ENCODE measurements at regions not wholly inside any gene's neighbourhood (a gene's known extent, or its start where the extent isn't known, plus 50 kb on each side); places are given as distances from the start of the nearest gene placed in this dataset.

- DNase-seq (no peak), ATAC-seq (ENCODE audit: low read depth) (no peak)
- no peaks in the 10 kb centered on the region for H3K27me3 ChIP-seq (replicated peaks in 1 of 4; ENCODE audit: control extremely low read depth in 1 of 4, control insufficient read depth in 3 of 4, insufficient read depth in 4 of 4, low read length in 3 of 4)
- no peak overlapping the region for H3K27ac ChIP-seq (ENCODE audit: low read length in 2 of 2)
- H4K20me1 ChIP-seq (ENCODE audit: control insufficient read depth, insufficient read depth, low read length, poor library complexity, severe bottlenecking) = no peaks in the 10 kb centered on the region
- no peak overlapping the region for H3K9ac ChIP-seq (ENCODE audit: low read length)
- H3K4me3 Mint-ChIP-seq = no peak overlapping the region
- peaks cover 0 to 3% (median 0%) of the 10 kb centered on the region in 3 donors for H3K9me3 ChIP-seq (ENCODE audit: control extremely low read depth in 1 of 3, control insufficient read depth in 2 of 3, insufficient read depth in 1 of 3, low read length in 2 of 3)
- CTCF ChIA-PET = no interaction called here
- intact Hi-C loops (cut with micrococcal nuclease) = no loop called here
- no peak overlapping the region for H3K4me3 ChIP-seq (ENCODE audit: control extremely low read depth in 1 of 5, extremely low read depth in 1 of 5, insufficient read depth in 1 of 5, low read depth in 2 of 5, low read length in 4 of 5)
- no peak overlapping the region for H3K4me2 ChIP-seq (replicated peaks; ENCODE audit: low read depth, low read length, poor library complexity, severe bottlenecking)
- no peak overlapping the region for H2AFZ ChIP-seq (ENCODE audit: insufficient read depth, low read depth, low read length, poor library complexity, severe bottlenecking)
- H3K9me3 Mint-ChIP-seq (ENCODE audit: insufficient read depth) = no peaks in the 10 kb centered on the region
- H3K27me3 Mint-ChIP-seq = no peaks in the 10 kb centered on the region
- no peak for TF ChIP-seq CTCF (IDR thresholded peaks at IDR 0.05)
- no peak for TF ChIP-seq EZH2 (IDR thresholded peaks at IDR 0.05; ENCODE audit: borderline replicate concordance, insufficient read depth, low read depth, low read length, poor library complexity, severe bottlenecking)
- H3K79me2 ChIP-seq (ENCODE audit: control insufficient read depth, insufficient read depth, low read length) = no peaks in the 10 kb centered on the region
- no peaks in the 10 kb centered on the region for H3K4me1 Mint-ChIP-seq
- no CpG with 5 or more reads among the region's 1 CpG for WGBS (ENCODE audit: insufficient coverage)
- no peaks in the 10 kb centered on the region for H3K4me1 ChIP-seq (ENCODE audit: control insufficient read depth in 2 of 2, insufficient read depth in 2 of 2, low read length in 2 of 2)
- no peak overlapping the region for H3K27ac Mint-ChIP-seq
- H3K36me3 ChIP-seq (replicated peaks in 1 of 2; ENCODE audit: control extremely low read depth in 1 of 2, control insufficient read depth in 1 of 2, extremely low read depth in 1 of 2, insufficient read depth in 2 of 2, low read length in 1 of 2) = no peaks in the 10 kb centered on the region
- POLR2A ChIA-PET = no interaction called here
These were observed 725.4 kb upstream of the INTU start for GRCh38 chr4:126907389-126907788.

DNA sequence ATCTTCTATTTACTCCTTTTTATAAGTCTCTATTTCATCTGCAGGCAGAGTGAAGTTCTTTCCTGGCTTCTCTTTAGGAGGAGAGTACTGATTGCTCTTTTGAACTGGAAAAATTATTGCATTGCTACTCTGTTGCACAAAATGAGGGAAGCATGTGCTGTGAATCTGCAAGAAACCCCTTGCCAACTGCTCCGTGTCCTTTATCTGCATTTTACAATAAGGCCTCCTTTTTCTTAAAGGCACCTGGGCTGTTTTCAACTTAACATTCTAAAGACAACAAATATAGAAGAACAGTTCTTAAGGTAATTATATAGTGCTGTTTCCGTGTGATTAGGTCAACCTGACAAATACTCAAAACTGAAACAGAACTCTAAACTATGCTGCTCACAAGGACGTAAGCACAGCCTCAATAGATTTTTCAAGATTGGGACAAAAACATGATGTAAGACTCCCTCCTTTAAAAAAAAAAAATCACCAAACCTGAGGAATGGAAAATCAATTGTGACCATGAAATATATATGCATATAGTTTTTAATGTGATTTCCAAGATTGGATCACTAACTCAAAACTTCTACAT lies 716.6 kb upstream of the INTU start:
- no CpG with 5 or more reads among the region's 3 CpGs for WGBS (ENCODE audit: insufficient coverage)
- Histone ChIP-seq H3K9ac (ENCODE audit: low read length) (no peak overlapping the region), H3K9me3 (ENCODE audit: control extremely low read depth in 1 of 3, control insufficient read depth in 2 of 3, insufficient read depth in 1 of 3, low read length in 2 of 3) (peaks cover 0 to 1% (median 0%) of the 10 kb centered on the region in 3 donors), H3K27me3 (replicated peaks in 1 of 4; ENCODE audit: control extremely low read depth in 1 of 4, control insufficient read depth in 3 of 4, insufficient read depth in 4 of 4, low read length in 3 of 4) (no peaks in the 10 kb centered on the region), H3K4me2 (replicated peaks; ENCODE audit: low read depth, low read length, poor library complexity, severe bottlenecking) (no peak overlapping the region), H4K20me1 (ENCODE audit: control insufficient read depth, insufficient read depth, low read length, poor library complexity, severe bottlenecking) (no peaks in the 10 kb centered on the region), H3K4me1 (ENCODE audit: control insufficient read depth in 2 of 2, insufficient read depth in 2 of 2, low read length in 2 of 2) (no peaks in the 10 kb centered on the region), H3K4me3 (ENCODE audit: control extremely low read depth in 1 of 5, extremely low read depth in 1 of 5, insufficient read depth in 1 of 5, low read depth in 2 of 5, low read length in 4 of 5) (no peak overlapping the region), H3K27ac (ENCODE audit: low read length in 2 of 2) (no peak overlapping the region), H3K79me2 (ENCODE audit: control insufficient read depth, insufficient read depth, low read length) (no peaks in the 10 kb centered on the region), H3K36me3 (replicated peaks in 1 of 2; ENCODE audit: control extremely low read depth in 1 of 2, control insufficient read depth in 1 of 2, extremely low read depth in 1 of 2, insufficient read depth in 2 of 2, low read length in 1 of 2) (no peaks in the 10 kb centered on the region), H2AFZ (ENCODE audit: insufficient read depth, low read depth, low read length, poor library complexity, severe bottlenecking) (no peak overlapping the region)
- no peak for ATAC-seq (ENCODE audit: low read depth)
- ChIA-PET POLR2A (no interaction called here), CTCF (no interaction called here)
- no peak overlapping the region for H3K4me3 Mint-ChIP-seq
- peaks cover 2% of the 10 kb centered on the region for H3K9me3 Mint-ChIP-seq (ENCODE audit: insufficient read depth)
- no peak for DNase-seq
- intact Hi-C loops (cut with micrococcal nuclease) = no loop called here
- H3K27me3 Mint-ChIP-seq = no peaks in the 10 kb centered on the region
- H3K27ac Mint-ChIP-seq = no peak overlapping the region
- no peak for TF ChIP-seq EZH2 (IDR thresholded peaks at IDR 0.05; ENCODE audit: borderline replicate concordance, insufficient read depth, low read depth, low read length, poor library complexity, severe bottlenecking)
- no peak for TF ChIP-seq CTCF (IDR thresholded peaks at IDR 0.05)
- no peaks in the 10 kb centered on the region for H3K4me1 Mint-ChIP-seq

Measured in B cell (primary cell).